Activated T-cell treated with anti-CD3 and anti-CD28 coated beads, Interleukin-2, amount 50 U/mL, for 1 hour (primary cell): ENCODE measurements at regions not wholly inside any gene's neighbourhood (a gene's known extent, or its start where the extent isn't known, plus 50 kb on each side); places are given as distances from the start of the nearest gene placed in this dataset.

ENCODE experiments used
- DNase-seq: peaks from one replicate; pipeline ENCODE4 v3.0.0-alpha.2; 2020

- DNase-seq: no peak
These were observed 359.8 kb downstream of the DUSP10 start for GRCh38 chr1:221381910-221382623.

- no peak for DNase-seq
These were observed 349.4 kb downstream of the DUSP10 start for GRCh38 chr1:221392453-221392852.

- no peak for DNase-seq
These were observed 347.8 kb downstream of the DUSP10 start for GRCh38 chr1:221394011-221394544.

GRCh38 chr1:221396526-221396925 is 345.4 kb downstream of the DUSP10 start:
- DNase-seq: no peak

GRCh38 chr1:221397141-221397540 is 344.7 kb downstream of the DUSP10 start:
- DNase-seq: no peak

- DNase-seq: no peak
These were observed 344.3 kb downstream of the DUSP10 start for GRCh38 chr1:221397606-221398005.

- DNase-seq: no peak
These were observed 336.7 kb downstream of the DUSP10 start for GRCh38 chr1:221405146-221405545.

- no peak for DNase-seq
These were observed 333.6 kb downstream of the DUSP10 start for GRCh38 chr1:221408117-221408803.

- no peak for DNase-seq
These were observed 330.6 kb downstream of the DUSP10 start for GRCh38 chr1:221411283-221411682.

GRCh38 chr1:221414772-221415539 is 326.9 kb downstream of the DUSP10 start:
- no peak for DNase-seq

GRCh38 chr1:221415651-221416050 is 326.2 kb downstream of the DUSP10 start:
- no peak for DNase-seq

- DNase-seq: no peak
These were observed 325.7 kb downstream of the DUSP10 start for GRCh38 chr1:221416142-221416541.

- no peak for DNase-seq
These were observed 325.2 kb downstream of the DUSP10 start for GRCh38 chr1:221416723-221417122.

- DNase-seq: no peak
These were observed 323.5 kb downstream of the DUSP10 start for GRCh38 chr1:221418346-221418745.

GRCh38 chr1:221419513-221420095 is 322.3 kb downstream of the DUSP10 start:
- no peak for DNase-seq

GRCh38 chr1:221429264-221429663 is 312.6 kb downstream of the DUSP10 start:
- no peak for DNase-seq

- DNase-seq: no peak
These were observed 311.5 kb downstream of the DUSP10 start for GRCh38 chr1:221430152-221430960.

GRCh38 chr1:221431068-221431651 is 310.7 kb downstream of the DUSP10 start:
- no peak for DNase-seq

- no peak for DNase-seq
These were observed 309.9 kb downstream of the DUSP10 start for GRCh38 chr1:221431961-221432360.

GRCh38 chr1:221435504-221435904 is 306.4 kb downstream of the DUSP10 start:
- DNase-seq: no peak

GRCh38 chr1:221437171-221437570 is 304.7 kb downstream of the DUSP10 start:
- DNase-seq: no peak

- no peak for DNase-seq
These were observed 304.0 kb downstream of the DUSP10 start for GRCh38 chr1:221437926-221438325.
